Keratinocyte (primary cell): ENCODE measurements at regions not wholly inside any gene's neighbourhood (a gene's known extent, or its start where the extent isn't known, plus 50 kb on each side); places are given as distances from the start of the nearest gene placed in this dataset.

Experiments
- DNase-seq: peaks from one replicate; pipeline ENCODE4 v3.0.0-alpha.2; 2011; ENCODE audit warnings: low read depth, missing footprints, low spot score
- FAIRE-seq: peaks from 2 replicates; lab custom pipeline; 2011; peaks lifted over from hg19 to GRCh38; lab: Jason Lieb, UNC
- H2AFZ ChIP-seq: 2 replicates; pipeline ENCODE4 v1.6.0; 2012; ENCODE audit warnings: low read length, control low read depth, inconsistent platforms; ENCODE audit not compliant: control insufficient read depth
- H3K27ac ChIP-seq: 2 replicates; pipeline ENCODE4 v1.5.1; 2011; ENCODE audit warnings: low read length; ENCODE audit not compliant: control insufficient read depth, insufficient read depth
- H3K27me3 ChIP-seq: 3 replicates; pipeline ENCODE4 v1.6.0; 2011; ENCODE audit warnings: low read length; ENCODE audit not compliant: control insufficient read depth, insufficient read depth; ENCODE audit errors: extremely low read depth
- H3K36me3 ChIP-seq, 2 experiments: 2 replicates in 1 of 2; 3 replicates in 1 of 2; pipeline ENCODE4 v1.5.1; 2011; ENCODE audit warnings: low read length in 2 of 2, mild to moderate bottlenecking in 1 of 2; ENCODE audit not compliant: control insufficient read depth in 2 of 2, insufficient read depth in 2 of 2; ENCODE audit errors: extremely low read depth in 1 of 2
- H3K4me1 ChIP-seq: 3 replicates; pipeline ENCODE4 v1.5.1; 2011; ENCODE audit warnings: low read length; ENCODE audit not compliant: control insufficient read depth, insufficient read depth; ENCODE audit errors: extremely low read depth
- H3K4me2 ChIP-seq: 3 replicates; pipeline ENCODE4 v1.6.0; 2011; ENCODE audit warnings: low read depth, low read length; ENCODE audit not compliant: control insufficient read depth, insufficient read depth; ENCODE audit errors: extremely low read depth
- H3K4me3 ChIP-seq, 3 experiments: fragments of 200-600 bp in 1 of 3; sonication (generic) in 1 of 3; 2 replicates in 2 of 3; 3 replicates in 1 of 3; pipeline ENCODE4 v1.5.1; 2011 to 2016; ENCODE audit warnings: low read length in 3 of 3, mild to moderate bottlenecking in 3 of 3, control low read depth in 2 of 3, inconsistent platforms in 1 of 3, low read depth in 1 of 3, mixed read lengths in 1 of 3, mixed run types in 1 of 3, moderate library complexity in 1 of 3; ENCODE audit not compliant: control insufficient read depth in 2 of 3, insufficient read depth in 2 of 3; ENCODE audit errors: extremely low read depth in 1 of 3
- H3K79me2 ChIP-seq: 2 replicates; pipeline ENCODE4 v1.6.0; 2012; ENCODE audit warnings: low read length; ENCODE audit not compliant: control insufficient read depth, insufficient read depth
- H3K9ac ChIP-seq: 3 replicates; pipeline ENCODE4 v1.6.0; 2011; ENCODE audit warnings: low read length; ENCODE audit not compliant: control insufficient read depth, insufficient read depth; ENCODE audit errors: extremely low read depth
- H3K9me1 ChIP-seq: 3 replicates; pipeline ENCODE4 v1.6.0; 2011; ENCODE audit warnings: low read length; ENCODE audit not compliant: control insufficient read depth, insufficient read depth; ENCODE audit errors: extremely low read depth
- H3K9me3 ChIP-seq: 2 replicates; pipeline ENCODE4 v1.5.1; 2012; ENCODE audit warnings: low read depth, low read length; ENCODE audit not compliant: control insufficient read depth
- H4K20me1 ChIP-seq: 3 replicates; pipeline ENCODE4 v1.6.0; 2011; ENCODE audit warnings: low read length; ENCODE audit not compliant: control insufficient read depth, insufficient read depth; ENCODE audit errors: extremely low read depth
- CTCF ChIP-seq, 3 experiments: IDR thresholded peaks in 1 of 3; conservative IDR thresholded peaks in 1 of 3; optimal IDR thresholded peaks in 1 of 3; 2 replicates in 2 of 3; 3 replicates in 1 of 3; pipeline versions ENCODE3 to v1.5.1; 2011; ENCODE audit warnings: low read length in 3 of 3, mild to moderate bottlenecking in 3 of 3, moderate library complexity in 2 of 3, control low read depth in 1 of 3, inconsistent platforms in 1 of 3; ENCODE audit not compliant: insufficient read depth in 2 of 3; ENCODE audit errors: extremely low read depth in 1 of 3
- EZH2 ChIP-seq: IDR thresholded peaks from one replicate; pipeline ENCODE4 v1.6.1; 2012; ENCODE audit warnings: inconsistent platforms, mild to moderate bottlenecking, low read length, moderate library complexity
- dilution Hi-C: fragments of 300-500 bp; cut with MboI; formaldehyde crosslinking; loops from one replicate; pipeline ENCODE4 v1.7.0; 2020; ENCODE audit warnings: low sequenced_read_pairs; ENCODE audit not compliant: extremely low pct_ligation_motif_present

DNA sequence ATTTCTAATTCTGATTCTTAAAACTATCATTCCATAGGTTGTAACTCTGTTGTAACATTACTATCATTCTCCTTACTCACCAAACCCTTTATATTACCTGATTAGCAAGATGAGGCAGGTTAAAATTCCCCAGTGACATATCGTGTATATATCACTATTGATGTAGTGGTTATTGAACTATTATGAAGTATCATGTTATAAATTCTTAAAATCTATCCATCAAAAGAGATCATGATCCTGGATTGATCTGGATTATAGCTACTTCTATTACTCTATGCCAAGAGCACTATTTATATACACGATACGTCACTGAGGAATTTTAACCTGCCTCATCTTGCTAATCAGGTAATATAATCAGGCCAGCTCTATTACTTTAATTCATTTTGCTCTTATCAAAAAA, 533.9 kb downstream of the SLITRK6 start:
- dilution Hi-C loops: no loop called here
- Histone ChIP-seq H4K20me1 (no peaks in the 10 kb centered on the region), H3K27ac (peak overlapping the region; percentile 20), H3K27me3 (no peaks in the 10 kb centered on the region), H3K4me1 (peaks cover 21% of the 10 kb centered on the region), H3K4me3 (no peak overlapping the region), H3K9ac (no peak overlapping the region), H3K9me1 (no peaks in the 10 kb centered on the region), H3K9me3 (no peaks in the 10 kb centered on the region), H3K4me2 (peak overlapping the region; percentile 69), H3K79me2 (no peaks in the 10 kb centered on the region), H2AFZ (peak overlapping the region; percentile 90), H3K36me3 (no peaks in the 10 kb centered on the region)
- no peak for DNase-seq
- no peak for TF ChIP-seq CTCF (optimal IDR thresholded peaks at IDR 0.05 in 1 of 3, IDR thresholded peaks at IDR 0.05 in 1 of 3, conservative IDR thresholded peaks at IDR 0.05 in 1 of 3; ENCODE audit: extremely low read depth in 1 of 3, insufficient read depth in 2 of 3, low read length in 3 of 3)
- no peak for TF ChIP-seq EZH2
- no peak for FAIRE-seq

DNA sequence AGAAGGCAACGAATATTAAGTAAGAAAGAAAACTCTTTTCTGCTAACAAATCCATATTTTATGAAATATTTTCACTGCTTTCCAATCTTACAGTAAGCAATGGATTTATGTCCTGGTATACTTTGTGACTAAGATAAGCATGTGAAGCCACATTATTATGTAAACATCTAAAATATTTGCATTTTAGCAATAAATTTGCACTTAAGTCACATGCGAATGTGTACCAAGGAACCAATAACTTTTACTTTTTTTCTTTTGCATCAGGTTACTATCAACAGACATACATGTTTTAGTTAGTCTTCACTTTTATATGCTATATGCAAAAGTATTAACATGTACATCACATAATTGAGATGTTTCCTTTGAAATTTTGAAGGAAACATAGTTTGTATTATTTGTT, 536.7 kb downstream of the SLITRK6 start:
- no peak overlapping the region for H3K4me3 ChIP-seq
- TF ChIP-seq EZH2: no peak
- no peak for TF ChIP-seq CTCF (optimal IDR thresholded peaks at IDR 0.05 in 1 of 3, IDR thresholded peaks at IDR 0.05 in 1 of 3, conservative IDR thresholded peaks at IDR 0.05 in 1 of 3; ENCODE audit: extremely low read depth in 1 of 3, insufficient read depth in 2 of 3, low read length in 3 of 3)
- no peaks in the 10 kb centered on the region for H3K9me1 ChIP-seq
- H3K4me1 ChIP-seq: peaks cover 21% of the 10 kb centered on the region
- no peaks in the 10 kb centered on the region for H3K27me3 ChIP-seq
- no peaks in the 10 kb centered on the region for H3K36me3 ChIP-seq
- no peak for DNase-seq
- no peak overlapping the region for H3K9ac ChIP-seq
- H3K4me2 ChIP-seq: no peak overlapping the region
- H4K20me1 ChIP-seq: no peaks in the 10 kb centered on the region
- no peak for FAIRE-seq
- H3K79me2 ChIP-seq: no peaks in the 10 kb centered on the region
- no peak overlapping the region for H3K27ac ChIP-seq
- no peaks in the 10 kb centered on the region for H3K9me3 ChIP-seq
- no peak overlapping the region for H2AFZ ChIP-seq
- dilution Hi-C loops: no loop called here
